GM18517 (cell line): ENCODE measurements at regions not wholly inside any gene's neighbourhood (a gene's known extent, or its start where the extent isn't known, plus 50 kb on each side); places are given as distances from the start of the nearest gene placed in this dataset.
"Not testable (repeated sequence)": the region's sequence is repeated elsewhere in the genome, so short reads cannot be mapped to it uniquely, and the experiment has no call there.

Experiments used
- ATAC-seq: cut with Tn5 transposase; IDR thresholded peaks from one replicate; pipeline ENCODE4 v1.9.1; 2021; ENCODE audit warnings: mild to moderate bottlenecking, moderate library complexity; ENCODE audit not compliant: unreplicated experiment

DNA sequence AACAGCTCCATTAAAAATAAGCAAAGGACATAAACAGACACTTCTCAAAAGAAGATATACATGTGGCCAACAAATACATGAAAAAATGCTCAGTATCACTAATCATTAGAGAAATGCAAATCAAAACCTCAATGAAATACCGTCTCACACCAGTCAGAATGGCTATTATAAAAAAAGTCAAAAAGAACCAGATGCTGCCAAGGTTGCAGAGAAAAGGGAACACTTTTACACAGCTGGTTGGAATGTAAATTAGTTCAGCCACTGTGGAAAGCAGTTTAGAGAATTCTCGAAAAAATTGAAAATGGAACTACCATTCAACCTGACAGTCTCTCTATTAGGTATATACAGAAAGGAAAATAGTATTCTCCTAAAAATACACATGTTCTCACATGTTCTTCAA is 102.4 kb upstream of the FIBIN start:
- ATAC-seq: peak; percentile 70

DNA sequence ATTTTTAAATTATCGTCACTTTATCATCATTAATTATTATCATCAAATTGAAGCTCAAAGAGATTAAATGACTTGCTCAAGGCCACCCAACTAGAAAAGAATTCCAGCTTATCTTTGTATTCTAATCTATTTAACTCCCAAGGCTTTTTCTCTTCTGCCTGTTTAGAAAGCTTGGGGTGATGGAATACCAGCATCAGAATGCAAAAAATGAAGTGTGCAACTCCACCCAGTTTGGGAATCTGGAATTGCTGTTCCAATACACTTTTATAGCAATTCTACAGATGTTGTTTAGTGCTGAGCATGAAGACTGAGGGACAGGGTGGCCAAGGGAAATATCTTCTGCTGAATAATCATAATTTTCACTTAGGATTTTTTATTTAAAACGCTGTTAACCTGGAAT is 97.2 kb upstream of the FIBIN start:
- no peak for ATAC-seq

DNA sequence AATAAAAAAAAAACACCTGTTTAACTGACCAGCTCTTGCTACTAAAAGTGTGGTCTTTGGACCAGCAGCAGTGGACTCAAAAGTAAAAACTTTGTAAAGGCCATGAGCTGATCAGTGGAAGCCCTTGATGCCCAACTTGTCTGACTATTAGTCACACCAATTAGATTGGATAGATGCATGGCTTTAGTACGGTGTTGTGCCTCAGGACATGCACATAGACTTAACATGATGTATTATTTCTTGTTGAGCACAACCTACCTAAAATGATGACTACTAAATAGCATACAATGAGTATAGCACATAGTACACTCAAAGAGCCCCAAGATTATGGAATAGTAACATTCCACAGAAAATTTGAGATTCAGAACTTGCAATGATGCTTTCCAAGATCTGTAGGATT is 95.1 kb upstream of the FIBIN start:
- ATAC-seq: no peak

DNA sequence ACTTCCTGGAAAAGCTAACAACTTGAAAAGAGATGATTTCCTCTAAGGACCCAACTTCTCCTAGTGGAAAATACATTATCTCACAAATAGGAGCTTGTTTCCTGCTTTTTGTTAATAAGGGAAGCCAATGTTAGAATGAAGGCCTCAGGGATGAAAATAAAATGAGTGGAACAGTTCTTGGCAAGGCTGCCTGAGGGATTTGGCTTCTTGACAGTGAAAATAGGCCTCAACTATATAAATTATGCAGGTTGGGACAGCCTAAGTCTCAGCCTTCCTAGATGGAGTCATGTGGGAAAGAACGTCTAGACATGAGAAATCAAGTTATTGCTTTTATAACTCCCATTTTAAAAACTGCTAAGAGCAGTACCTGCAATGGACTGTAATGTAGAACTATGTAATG is 92.8 kb upstream of the FIBIN start:
- ATAC-seq: no peak

DNA sequence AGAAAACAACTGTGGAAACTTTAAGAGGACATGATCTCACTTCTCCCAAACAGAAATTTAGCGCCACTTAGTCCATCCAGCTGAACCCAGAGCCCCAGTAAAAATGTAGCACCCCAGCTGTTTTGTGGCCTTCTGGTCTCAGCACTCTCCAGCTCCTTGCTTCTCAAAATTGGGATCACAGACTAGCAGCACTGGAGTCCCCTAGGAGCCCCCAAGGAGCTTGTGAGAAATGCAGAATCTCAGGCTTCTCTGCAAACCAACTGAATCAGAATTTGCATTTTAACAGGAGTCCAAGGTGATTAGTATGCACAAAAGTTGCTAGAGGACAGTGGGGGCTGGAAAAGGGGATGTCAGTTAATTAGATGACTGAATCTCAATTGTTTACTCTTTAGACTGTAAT is 89.8 kb upstream of the FIBIN start:
- ATAC-seq: no peak

DNA sequence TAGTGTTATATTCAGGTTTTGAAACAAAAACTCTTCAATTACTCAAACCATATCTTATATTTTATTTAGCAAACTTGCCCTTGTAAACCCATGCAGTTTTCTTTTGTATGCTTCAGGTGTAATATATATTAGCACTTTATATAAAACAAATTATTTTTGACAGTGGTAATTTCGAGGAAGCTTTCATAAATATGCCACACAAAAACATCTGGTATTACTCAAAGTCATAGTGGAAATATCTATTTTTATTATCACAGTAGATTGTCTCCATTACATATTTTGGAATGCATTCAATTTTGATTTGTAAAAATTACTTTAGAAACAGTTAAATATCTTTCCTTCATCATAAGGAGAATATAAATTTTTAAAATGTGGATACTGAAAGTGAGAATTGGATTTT is 89.1 kb upstream of the FIBIN start:
- no peak for ATAC-seq

DNA sequence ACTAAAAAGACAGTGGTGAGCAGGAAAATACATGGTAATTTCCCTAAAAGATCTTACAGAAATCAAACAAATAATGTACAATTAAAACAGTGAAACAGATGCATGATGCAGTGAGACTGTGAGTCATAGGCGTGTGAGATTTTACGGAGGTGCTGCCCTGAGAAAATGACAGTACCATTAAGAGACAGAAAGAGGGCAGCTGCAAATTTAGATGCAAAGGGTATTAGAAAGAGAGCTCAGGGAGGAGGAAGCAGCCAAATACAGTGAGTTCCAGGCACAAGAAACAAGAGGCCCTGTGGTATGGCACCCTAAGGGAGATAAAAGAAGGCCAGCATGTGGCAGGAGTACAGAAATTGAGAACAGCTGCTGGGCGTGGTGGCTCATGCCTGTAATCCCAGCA is 88.5 kb upstream of the FIBIN start:
- ATAC-seq: no peak

DNA sequence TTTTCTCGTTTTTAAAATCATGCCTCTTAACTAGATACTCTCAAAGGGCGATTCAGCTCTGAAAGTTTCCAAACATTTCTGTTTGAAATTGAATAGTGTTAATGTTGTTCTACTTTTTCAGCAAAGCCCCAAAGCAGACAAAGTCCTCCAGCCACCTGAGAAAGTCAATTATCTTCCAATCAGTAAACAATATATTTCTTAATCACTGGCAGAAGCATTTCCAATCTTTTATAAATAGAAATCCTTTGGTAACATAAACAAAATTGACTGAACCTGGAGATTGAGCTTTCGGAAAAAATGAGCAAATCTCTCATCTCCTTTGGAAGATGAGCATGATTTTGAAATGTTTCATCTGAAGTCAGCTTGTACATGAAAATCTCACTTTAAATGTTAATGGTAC is 84.4 kb upstream of the FIBIN start:
- ATAC-seq: no peak

DNA sequence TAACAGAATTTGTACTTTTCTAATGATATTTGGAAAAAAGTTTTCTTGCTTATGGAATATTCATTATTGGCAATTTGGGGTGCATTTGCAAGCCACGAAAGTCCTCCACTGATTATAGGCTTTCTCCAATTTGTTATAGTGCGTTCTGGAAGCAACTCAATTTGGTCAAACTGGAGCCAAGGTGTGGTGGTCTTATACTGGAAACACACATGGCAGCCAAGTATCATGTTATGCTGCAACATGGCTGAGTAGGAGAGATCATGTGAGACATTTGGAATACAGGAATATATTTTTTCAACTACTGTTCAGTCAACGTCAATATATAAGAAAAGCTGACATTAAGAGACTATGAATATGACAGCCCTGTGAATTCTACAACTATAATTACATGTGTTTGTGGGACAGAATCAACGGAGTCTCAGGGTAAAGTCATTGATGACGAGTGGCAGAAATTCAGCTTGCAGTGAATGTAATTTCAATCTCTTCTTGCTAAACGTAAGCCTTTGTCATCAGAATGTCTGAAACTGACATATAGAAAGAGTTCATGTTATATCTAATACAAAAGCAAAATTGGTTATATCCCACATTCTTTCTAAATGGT is 83.8 kb upstream of the FIBIN start:
- no peak for ATAC-seq

DNA sequence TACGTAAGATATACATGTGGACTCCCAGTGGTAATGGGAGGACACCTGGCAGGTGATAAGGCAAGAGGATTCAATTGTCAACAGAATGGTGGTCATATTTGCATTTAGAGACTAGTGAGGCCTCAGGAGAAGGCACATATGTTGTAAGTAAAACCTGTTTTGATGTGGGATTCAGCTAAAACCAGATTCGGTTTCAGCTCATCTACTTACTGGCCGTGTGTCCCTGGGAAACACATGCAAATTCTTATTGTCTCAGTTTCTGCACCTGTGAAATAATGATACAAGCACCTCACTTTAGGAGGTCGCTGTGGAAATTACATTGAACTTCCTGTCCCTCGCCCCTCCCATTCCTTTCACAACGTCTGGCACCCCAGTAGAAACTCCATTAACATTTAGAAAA is 78.9 kb upstream of the FIBIN start:
- peak; percentile 94 for ATAC-seq

DNA sequence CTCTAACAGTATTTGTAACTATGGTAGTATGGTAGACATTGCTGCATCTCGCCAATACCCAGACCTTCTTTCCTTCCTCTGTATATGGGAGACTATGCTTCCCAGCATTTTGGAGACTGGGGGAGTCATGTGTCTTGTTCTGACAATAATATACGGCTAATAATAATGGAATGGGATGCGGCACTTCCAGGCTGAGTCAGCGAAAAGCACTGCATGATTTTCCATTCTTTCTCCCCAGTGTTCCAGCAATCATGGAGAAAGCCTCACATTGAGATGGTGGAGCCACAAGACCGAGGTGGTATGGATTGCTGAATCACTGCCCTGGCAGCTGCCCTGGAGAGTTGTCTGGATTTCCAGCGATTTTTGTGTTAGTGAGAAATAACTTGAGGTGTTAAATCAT is 77.1 kb upstream of the FIBIN start:
- no peak for ATAC-seq

DNA sequence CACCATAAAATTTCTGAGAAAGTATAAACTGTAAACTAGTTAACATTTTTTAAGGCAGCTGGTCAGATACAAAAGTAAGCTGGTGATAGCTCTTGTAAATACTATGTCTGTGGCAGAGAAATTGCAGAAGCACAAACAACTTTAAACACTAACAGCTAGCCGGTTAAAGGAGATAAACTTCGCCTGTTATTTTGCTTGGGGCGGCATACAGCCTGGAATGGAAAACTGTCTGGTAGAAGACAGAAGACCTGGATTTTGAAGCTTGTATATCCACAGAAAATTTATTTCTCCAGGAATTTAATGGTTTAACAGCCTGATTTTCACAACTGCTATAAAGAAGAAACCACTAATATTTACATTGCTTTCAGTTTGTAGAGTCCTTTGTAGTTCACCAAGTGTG is 65.3 kb upstream of the FIBIN start:
- ATAC-seq: no peak

DNA sequence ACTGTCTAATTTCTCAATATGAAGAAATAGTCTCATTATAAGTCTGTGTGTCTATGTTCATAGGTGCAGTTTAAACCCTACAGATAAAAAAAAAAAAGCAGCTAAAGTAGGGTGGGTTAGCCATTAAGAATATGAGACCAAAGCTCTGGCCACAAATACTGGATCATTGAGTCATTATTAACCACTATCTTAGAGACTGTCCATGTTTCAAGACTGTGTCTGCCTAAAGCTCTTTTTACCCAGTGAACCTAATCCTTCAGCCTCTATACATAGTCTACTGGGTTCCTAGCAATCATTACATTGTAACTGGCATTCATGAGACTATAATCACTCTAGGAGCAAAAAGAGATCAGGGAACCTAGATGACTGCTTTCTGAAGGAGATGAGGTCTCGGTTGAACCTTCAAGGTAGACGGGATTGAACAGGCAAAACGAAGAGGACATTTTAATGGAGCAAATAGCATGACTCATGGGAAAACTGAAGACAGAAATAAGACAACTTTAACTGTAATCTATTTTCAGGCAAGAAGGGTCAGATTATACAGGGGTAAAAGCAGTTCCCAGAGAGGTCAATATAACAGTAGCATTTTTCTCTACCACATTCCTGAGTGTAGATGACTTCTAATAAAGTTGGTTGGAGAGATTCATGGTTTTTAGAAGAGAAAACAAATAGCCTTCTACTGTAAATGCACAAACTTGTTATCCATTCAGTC is 64.0 kb upstream of the FIBIN start:
- no peak for ATAC-seq

DNA sequence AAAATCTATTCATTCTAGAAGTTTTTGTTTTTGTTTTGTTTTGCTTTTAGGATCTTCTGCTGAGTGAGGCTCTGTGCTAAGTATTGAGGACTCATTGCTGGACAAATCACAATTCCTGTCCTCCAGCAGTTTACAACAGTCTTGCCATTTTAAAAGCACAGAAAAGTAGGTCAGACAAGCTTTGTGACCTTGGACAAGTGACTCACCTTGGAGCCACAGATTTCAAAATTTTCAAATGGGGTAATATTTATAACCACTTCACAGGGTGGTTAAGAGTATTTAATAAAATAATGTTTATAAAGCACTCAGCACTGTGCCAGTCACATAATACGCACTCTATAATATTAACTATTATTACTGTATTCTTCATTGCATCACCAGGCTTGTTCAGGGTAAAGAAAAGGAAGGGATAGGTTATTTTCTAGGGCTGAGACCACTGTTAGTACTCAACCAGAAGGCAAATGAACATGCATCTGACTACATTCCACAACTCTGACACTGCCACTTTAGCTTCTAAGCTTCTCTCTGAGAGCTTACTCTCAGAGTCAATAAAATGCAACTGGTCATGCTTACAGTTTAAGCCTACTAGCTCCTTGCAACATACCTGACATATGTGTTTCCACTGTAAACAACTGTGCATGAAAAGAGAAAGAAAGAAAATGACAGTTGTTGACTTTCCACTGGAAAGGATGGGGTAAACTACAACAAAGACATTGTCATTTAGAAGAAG is 63.2 kb upstream of the FIBIN start:
- ATAC-seq: no peak

DNA sequence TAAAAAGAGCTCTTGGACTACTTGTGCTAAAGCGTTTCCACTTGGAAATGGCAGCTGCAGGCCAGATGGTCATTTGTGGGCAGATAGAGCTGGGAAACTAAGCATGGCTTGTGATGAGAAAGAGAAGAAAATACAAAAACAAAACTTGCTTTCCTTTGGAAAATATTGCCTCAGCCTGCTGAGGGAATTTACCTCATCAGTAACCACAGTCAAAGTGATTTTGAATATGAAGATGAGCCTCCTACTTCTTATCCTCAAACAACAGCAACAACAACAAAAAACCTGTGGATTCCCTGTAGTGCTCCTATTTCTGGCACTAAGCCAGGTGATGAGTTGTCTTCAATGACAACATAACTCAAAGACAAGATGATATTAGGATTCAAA is 62.7 kb upstream of the FIBIN start:
- no peak for ATAC-seq

DNA sequence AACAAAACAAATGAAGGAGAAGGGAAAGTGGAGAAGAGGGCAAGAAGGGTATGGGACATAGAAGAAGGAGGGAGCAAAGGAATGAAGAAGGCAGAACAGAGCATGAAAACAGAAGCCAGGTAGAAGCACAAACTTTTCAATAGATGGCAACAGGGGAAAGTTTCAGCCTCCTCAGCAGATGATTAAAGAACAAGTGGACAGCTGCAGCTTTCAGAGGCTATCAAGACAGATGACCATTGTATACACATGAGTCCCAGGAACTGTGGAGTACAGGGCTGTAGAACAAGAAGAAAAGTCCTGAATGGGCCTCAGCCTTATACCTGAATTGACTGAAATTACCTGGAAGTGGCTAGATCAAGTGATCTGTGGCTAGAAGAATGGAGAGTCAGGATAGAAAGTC is 62.0 kb upstream of the FIBIN start:
- no peak for ATAC-seq

DNA sequence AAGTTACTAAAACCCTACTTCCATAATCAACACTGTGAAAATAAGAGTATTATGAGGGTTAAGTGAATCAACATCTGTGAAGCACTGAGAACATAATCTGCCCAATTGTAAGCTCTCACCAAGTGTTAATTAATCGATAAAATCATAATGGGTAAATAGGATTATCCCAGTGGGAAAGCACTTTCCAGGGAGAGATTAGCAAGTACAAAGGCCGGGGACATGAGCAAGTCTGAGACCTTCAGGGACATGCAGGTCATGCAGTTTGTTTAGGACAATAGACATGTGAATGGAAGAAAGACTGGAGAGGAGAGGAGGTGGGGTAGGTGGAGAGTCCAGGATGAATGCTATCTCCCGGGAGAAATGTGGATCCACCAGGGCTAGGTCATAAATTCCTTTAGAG is 57.8 kb upstream of the FIBIN start:
- ATAC-seq: no peak

DNA sequence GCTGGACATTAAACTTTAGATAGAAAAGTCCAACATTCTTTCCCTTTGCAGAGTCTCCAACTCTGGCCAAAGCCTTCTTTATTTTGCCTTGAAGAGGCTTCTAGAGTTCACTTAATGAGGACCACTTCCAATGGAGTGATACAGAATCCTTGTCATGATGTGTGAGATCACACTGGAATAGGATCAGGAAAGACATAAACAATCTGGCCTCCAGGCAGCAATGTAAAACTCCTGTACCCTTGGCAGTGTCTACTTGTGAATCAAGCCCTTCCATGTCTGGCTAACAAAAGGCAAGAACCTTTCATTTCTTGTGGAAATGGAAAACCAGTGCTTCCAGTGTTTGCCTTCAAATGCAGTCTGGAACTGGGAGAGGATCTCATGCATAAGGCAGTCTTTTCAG is 56.5 kb upstream of the FIBIN start:
- no peak for ATAC-seq

DNA sequence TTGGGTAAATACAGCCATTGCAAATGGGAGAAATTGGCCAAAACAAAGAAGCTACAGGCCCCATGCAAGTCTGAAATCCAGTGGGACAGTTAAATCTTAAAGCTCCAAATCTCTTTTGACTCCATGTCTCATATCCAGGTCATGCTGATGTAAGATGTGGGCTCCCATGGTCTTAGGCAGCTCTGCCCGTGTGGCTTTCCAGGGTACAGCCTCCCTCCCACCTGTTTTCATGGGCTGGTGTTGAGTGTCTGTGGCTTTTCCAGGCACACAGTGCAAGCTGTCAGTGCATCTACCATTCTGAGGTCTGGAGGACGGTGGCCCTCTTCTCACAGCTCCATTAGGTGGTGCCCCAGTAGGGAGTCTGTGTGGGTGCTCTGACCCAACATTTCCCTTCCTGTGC is 53.4 kb upstream of the FIBIN start:
- not testable (repeated sequence) for ATAC-seq

DNA sequence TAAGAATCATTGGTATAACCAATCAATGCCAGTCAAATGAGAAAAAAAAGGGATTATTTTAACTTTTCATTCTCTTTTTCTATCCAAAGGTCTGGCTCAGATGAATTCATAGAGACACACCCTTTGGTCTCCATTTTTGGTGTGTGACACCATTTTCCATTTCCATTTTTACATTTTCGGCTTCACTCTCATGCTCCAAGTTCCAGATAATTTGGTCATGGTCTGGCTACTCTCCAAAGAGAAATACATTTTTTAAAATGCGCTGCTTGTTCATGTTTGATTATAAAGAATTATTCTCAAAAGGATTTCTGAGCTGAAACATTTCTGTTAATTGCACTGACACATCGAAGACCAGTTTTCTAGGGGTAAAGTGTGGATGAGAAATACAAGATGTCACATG is 51.6 kb upstream of the FIBIN start:
- no peak for ATAC-seq

DNA sequence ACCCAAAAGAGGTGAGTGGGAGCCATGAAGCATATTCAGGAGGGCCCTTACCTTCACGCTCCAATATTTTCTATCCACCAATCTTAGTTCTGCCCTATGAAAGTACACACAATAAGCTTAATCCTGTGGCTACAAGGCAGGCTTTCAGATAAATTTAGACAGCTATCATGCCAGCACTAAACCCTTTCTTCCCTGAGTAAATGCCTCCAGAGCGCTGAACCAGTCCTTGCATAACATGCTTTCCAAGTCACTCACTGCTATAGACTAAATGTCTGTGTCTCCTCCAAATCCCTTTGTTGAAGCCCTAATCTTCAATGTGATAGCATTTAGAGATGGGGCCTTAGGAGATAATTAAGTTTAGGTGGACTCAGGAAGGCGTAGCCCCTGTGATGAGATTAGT is 50.3 kb upstream of the FIBIN start:
- ATAC-seq: no peak
